H1 (cell line): ENCODE measurements at regions not wholly inside any gene's neighbourhood (a gene's known extent, or its start where the extent isn't known, plus 50 kb on each side); places are given as distances from the start of the nearest gene placed in this dataset.

Experiments
- CTCF ChIA-PET: fragments of 300-600 bp; sonication (Branson Sonifier 250); formaldehyde crosslinking; loops from one replicate; lab custom pipeline; 2021; ENCODE audit not compliant: partially characterized antibody; lab: Charles Lee
- POLR2A ChIA-PET: fragments of 300-600 bp; sonication (Branson Sonifier 250); formaldehyde crosslinking; loops from one replicate; lab custom pipeline; 2021; ENCODE audit warnings: inconsistent platforms; ENCODE audit not compliant: partially characterized antibody; lab: Charles Lee
- DNase-seq, 2 experiments: peaks; one replicate each; pipeline versions ENCODE4 v3.0.0 to v3.0.0-alpha.2; 2010 to 2022; ENCODE audit warnings: low spot score in 2 of 2, low read depth in 1 of 2, mixed read lengths in 1 of 2
- FAIRE-seq: peaks from 2 replicates; lab custom pipeline; 2011; peaks lifted over from hg19 to GRCh38; lab: Jason Lieb, UNC
- H2AFZ ChIP-seq: 2 replicates; pipeline ENCODE4 v1.8.1; 2012; ENCODE audit warnings: low read length, inconsistent platforms
- H2AK5ac ChIP-seq: 2 replicates; pipeline ENCODE4 v1.6.1; 2013; ENCODE audit warnings: low read depth, low read length
- H2BK120ac ChIP-seq: replicated peaks from 2 replicates; pipeline ENCODE3; 2013; ENCODE audit warnings: low read depth, low read length, inconsistent platforms
- H2BK12ac ChIP-seq: 2 replicates; pipeline ENCODE4 v1.6.1; 2013; ENCODE audit warnings: low read depth, low read length
- H2BK15ac ChIP-seq: 2 replicates; pipeline ENCODE4 v1.6.1; 2013; ENCODE audit warnings: low read length
- H2BK20ac ChIP-seq: 2 replicates; pipeline ENCODE4 v1.6.1; 2013; ENCODE audit warnings: low read length
- H2BK5ac ChIP-seq: 2 replicates; pipeline ENCODE4 v1.6.1; 2013; ENCODE audit warnings: low read depth, low read length
- H3K14ac ChIP-seq: 2 replicates; pipeline ENCODE4 v1.6.1; 2013; ENCODE audit warnings: inconsistent platforms; ENCODE audit not compliant: insufficient read length
- H3K18ac ChIP-seq: 2 replicates; pipeline ENCODE4 v1.6.1; 2013; ENCODE audit warnings: low read length; ENCODE audit errors: extremely low read depth
- H3K23ac ChIP-seq: 2 replicates; pipeline ENCODE4 v1.6.1; 2013; ENCODE audit warnings: inconsistent platforms; ENCODE audit not compliant: insufficient read length
- H3K23me2 ChIP-seq: 2 replicates; pipeline ENCODE4 v1.6.1; 2013; ENCODE audit warnings: low read depth, low read length
- H3K27ac ChIP-seq: 2 replicates; pipeline ENCODE4 v1.6.1; 2011; ENCODE audit warnings: low read depth, low read length, inconsistent platforms
- H3K27me3 ChIP-seq, 4 experiments: replicated peaks in 1 of 4; 1 replicate in 1 of 4; 2 replicates in 3 of 4; pipeline versions ENCODE4 v1.6.1 to v1.8.1; 2011 to 2013; ENCODE audit warnings: low read length in 3 of 4, mild to moderate bottlenecking in 3 of 4, inconsistent platforms in 2 of 4, mixed read lengths in 2 of 4, moderate library complexity in 1 of 4; ENCODE audit not compliant: control insufficient read depth in 3 of 4, insufficient read depth in 3 of 4; ENCODE audit errors: extremely low read depth in 1 of 4
- H3K36me3 ChIP-seq, 4 experiments: 2 replicates each; pipeline versions ENCODE4 v1.6.1 to v1.8.1; 2011 to 2013; ENCODE audit warnings: mild to moderate bottlenecking in 4 of 4, low read length in 3 of 4, moderate library complexity in 2 of 4, control low read depth in 1 of 4, inconsistent platforms in 1 of 4; ENCODE audit not compliant: insufficient read depth in 4 of 4, control insufficient read depth in 2 of 4
- H3K4ac ChIP-seq: replicated peaks from 2 replicates; pipeline ENCODE3; 2013; ENCODE audit warnings: low read length, low read depth, mixed read lengths, inconsistent platforms; ENCODE audit not compliant: insufficient read length
- H3K4me1 ChIP-seq, 4 experiments: replicated peaks in 1 of 4; 1 replicate in 1 of 4; 2 replicates in 3 of 4; pipeline versions ENCODE4 v1.6.1 to v1.8.1; 2011 to 2013; ENCODE audit warnings: low read length in 3 of 4, inconsistent platforms in 2 of 4, mixed read lengths in 1 of 4; ENCODE audit not compliant: insufficient read depth in 4 of 4, control insufficient read depth in 3 of 4
- H3K4me2 ChIP-seq, 2 experiments: 2 replicates each; pipeline versions ENCODE4 v1.6.1 to v1.8.1; 2011 to 2013; ENCODE audit warnings: low read depth in 2 of 2, low read length in 2 of 2, control low read depth in 1 of 2, inconsistent platforms in 1 of 2, mild to moderate bottlenecking in 1 of 2; ENCODE audit not compliant: insufficient read depth in 1 of 2
- H3K4me3 ChIP-seq, 4 experiments: fragments of 200-600, 300-600 bp in 1 of 4; sonication (generic), shearing (Covaris generic), sonication (Bioruptor Twin) in 1 of 4; 2 replicates each; pipeline versions ENCODE4 v1.5.1 to v1.8.1; 2011 to 2016; ENCODE audit warnings: low read length in 4 of 4, low read depth in 3 of 4, control low read depth in 2 of 4, inconsistent platforms in 2 of 4, mild to moderate bottlenecking in 2 of 4, mixed read lengths in 1 of 4, moderate library complexity in 1 of 4; ENCODE audit not compliant: insufficient read depth in 2 of 4; ENCODE audit errors: extremely low read depth in 1 of 4
- H3K56ac ChIP-seq: replicated peaks from 2 replicates; pipeline ENCODE3; 2013; ENCODE audit warnings: low read depth, mild to moderate bottlenecking, mixed read lengths, low read length, inconsistent platforms; ENCODE audit not compliant: insufficient read length
- H3K79me1 ChIP-seq: 2 replicates; pipeline ENCODE4 v1.6.1; 2013; ENCODE audit warnings: low read depth, low read length, control low read depth
- H3K79me2 ChIP-seq, 2 experiments: 2 replicates each; pipeline versions ENCODE4 v1.6.1 to v1.8.1; 2012 to 2013; ENCODE audit warnings: low read length in 2 of 2, mild to moderate bottlenecking in 2 of 2, inconsistent platforms in 1 of 2; ENCODE audit not compliant: insufficient read depth in 2 of 2, control insufficient read depth in 1 of 2
- H3K9ac ChIP-seq, 4 experiments: replicated peaks in 1 of 4; 1 replicate in 1 of 4; 2 replicates in 3 of 4; pipeline versions ENCODE4 v1.6.1 to v1.8.1; 2011 to 2013; ENCODE audit warnings: low read depth in 3 of 4, low read length in 3 of 4, control low read depth in 2 of 4, mild to moderate bottlenecking in 2 of 4, moderate library complexity in 2 of 4, inconsistent platforms in 1 of 4; ENCODE audit errors: extremely low read depth in 1 of 4
- H3K9me3 ChIP-seq, 2 experiments: 2 replicates each; pipeline versions ENCODE4 v1.6.1 to v1.8.1; 2012 to 2013; ENCODE audit warnings: mild to moderate bottlenecking in 2 of 2, moderate library complexity in 2 of 2, control low read depth in 1 of 2, inconsistent platforms in 1 of 2, low read depth in 1 of 2, low read length in 1 of 2, mixed read lengths in 1 of 2; ENCODE audit not compliant: insufficient read depth in 2 of 2
- H4K20me1 ChIP-seq, 2 experiments: replicated peaks in 1 of 2; 2 replicates each; pipeline versions ENCODE3 to v1.8.1; 2011 to 2013; ENCODE audit warnings: inconsistent platforms in 2 of 2, low read length in 2 of 2, mild to moderate bottlenecking in 1 of 2; ENCODE audit not compliant: insufficient read depth in 2 of 2, control insufficient read depth in 1 of 2
- H4K5ac ChIP-seq: 2 replicates; pipeline ENCODE4 v1.6.1; 2013; ENCODE audit warnings: low read length, low read depth, mixed read lengths, inconsistent platforms; ENCODE audit not compliant: insufficient read length
- H4K8ac ChIP-seq: 2 replicates; pipeline ENCODE4 v1.8.0; 2013; ENCODE audit warnings: mild to moderate bottlenecking, moderate library complexity, low read length, inconsistent platforms; ENCODE audit not compliant: insufficient read depth; ENCODE audit errors: extremely low read depth
- H4K91ac ChIP-seq: replicated peaks from 2 replicates; pipeline ENCODE3; 2013; ENCODE audit warnings: low read length, mixed read lengths, inconsistent platforms; ENCODE audit not compliant: insufficient read length
- ATF3 ChIP-seq: IDR thresholded peaks from 2 replicates; pipeline ENCODE4 v1.6.1; 2011; ENCODE audit warnings: low read depth, mild to moderate bottlenecking, low read length; ENCODE audit not compliant: insufficient read depth
- BACH1 ChIP-seq: IDR thresholded peaks from 2 replicates; pipeline ENCODE4 v1.6.1; 2012; ENCODE audit warnings: low read length, improper control_type of control experiment
- BCL11A ChIP-seq, 2 experiments: IDR thresholded peaks; one replicate each; pipeline ENCODE4 v1.6.1; 2011; ENCODE audit warnings: low read depth in 2 of 2, low read length in 2 of 2, mild to moderate bottlenecking in 2 of 2
- CHD2 ChIP-seq: IDR thresholded peaks from 2 replicates; pipeline ENCODE4 v1.6.1; 2012; ENCODE audit warnings: low read length, improper control_type of control experiment
- EP300 ChIP-seq, 2 experiments: IDR thresholded peaks; 1 replicate in 1 of 2; 2 replicates in 1 of 2; pipeline ENCODE4 v1.6.1; 2011 to 2012; ENCODE audit warnings: low read depth in 2 of 2, low read length in 2 of 2, mild to moderate bottlenecking in 2 of 2, borderline replicate concordance in 1 of 2, inconsistent platforms in 1 of 2, moderate library complexity in 1 of 2
- KDM5A ChIP-seq: fragments of 200-600 bp; IDR thresholded peaks from 2 replicates; pipeline ENCODE4 v1.7.1; 2012; ENCODE audit warnings: mild to moderate bottlenecking, low read length, inconsistent platforms, mixed read lengths
- MAFK ChIP-seq: IDR thresholded peaks from 2 replicates; pipeline ENCODE4 v1.6.1; 2012; ENCODE audit warnings: low read depth, mild to moderate bottlenecking, improper control_type of control experiment, low read length
- RBBP5 ChIP-seq: IDR thresholded peaks from 2 replicates; pipeline ENCODE4 v1.7.1; 2012; ENCODE audit warnings: low read depth, mild to moderate bottlenecking, inconsistent platforms, low read length, moderate library complexity, borderline replicate concordance
- RXRA ChIP-seq: IDR thresholded peaks from 2 replicates; pipeline ENCODE4 v1.6.1; 2011; ENCODE audit warnings: low read depth, mild to moderate bottlenecking, low read length, moderate library complexity; ENCODE audit not compliant: insufficient read depth
- SIRT6 ChIP-seq: IDR thresholded peaks from one replicate; pipeline ENCODE4 v1.7.1; 2012; ENCODE audit warnings: low read length, inconsistent platforms
- WGBS, 2 experiments: shearing (Covaris generic) in 1 of 2; methylation state at CpG; one replicate each; pipeline versions ENCODE4 v1.1.6 to v1.1.7; 2013 to 2015; ENCODE audit warnings: low lambda C conversion rate in 2 of 2, mixed read lengths in 2 of 2, inconsistent platforms in 1 of 2, low coverage in 1 of 2, missing lambda C conversion rate in 1 of 2; ENCODE audit not compliant: insufficient replicate concordance in 2 of 2, insufficient coverage in 1 of 2, insufficient read length in 1 of 2; ENCODE audit errors: extremely low coverage in 1 of 2, missing lambda C conversion rate in 1 of 2; 5-methylcytosine and 5-hydroxymethylcytosine counted together

GRCh38 chr13:37986811-37987210, 117.2 kb upstream of the TRPC4 start:
- H3K79me2 ChIP-seq, result no peaks in the 10 kb centered on the region
- ChIA-PET CTCF (no interaction called here), POLR2A (no interaction called here)
- H3K23me2 ChIP-seq, result no peaks in the 10 kb centered on the region
- no peak overlapping the region for H3K4ac ChIP-seq
- H3K79me1 ChIP-seq, result no peaks in the 10 kb centered on the region
- FAIRE-seq, result no peak
- no peak overlapping the region for H3K56ac ChIP-seq
- H3K18ac ChIP-seq, result no peak overlapping the region
- H2AFZ ChIP-seq, result no peak overlapping the region
- H3K27ac ChIP-seq, result no peak overlapping the region
- H4K20me1 ChIP-seq, result no peaks in the 10 kb centered on the region
- H4K5ac ChIP-seq, result no peak overlapping the region
- H2BK120ac ChIP-seq, result no peak overlapping the region
- no peak overlapping the region for H4K8ac ChIP-seq
- H3K4me2 ChIP-seq, result no peak overlapping the region
- H3K9ac ChIP-seq, result no peak overlapping the region
- no peak overlapping the region for H2BK15ac ChIP-seq
- no peak overlapping the region for H2AK5ac ChIP-seq
- H3K23ac ChIP-seq, result no peak overlapping the region
- H2BK20ac ChIP-seq, result no peak overlapping the region
- H3K14ac ChIP-seq, result no peak overlapping the region
- H4K91ac ChIP-seq, result no peak overlapping the region
- no peak overlapping the region for H2BK5ac ChIP-seq
- no peak overlapping the region for H2BK12ac ChIP-seq
- no peak overlapping the region for H3K4me3 ChIP-seq
- TF ChIP-seq ATF3 (no peak), SIRT6 (no peak), MAFK (no peak), BCL11A (IDR thresholded peaks at IDR 0.05; ENCODE audit: low read depth in 2 of 2, low read length in 2 of 2) (no peak), EP300 (IDR thresholded peaks at IDR 0.05; ENCODE audit: borderline replicate concordance in 1 of 2, low read depth in 2 of 2, low read length in 2 of 2) (no peak), KDM5A (no peak), BACH1 (no peak), RXRA (no peak), CHD2 (no peak), RBBP5 (no peak)
- H3K4me1 ChIP-seq, result peaks cover 0 to 3% (median 0%) of the 10 kb centered on the region in 4 experiments; a peak in 1 of 7 replicates
- no peak for DNase-seq
- WGBS, 2 experiments, result 90% methylated on average over 1 of the region's 1 CpG; no CpG with 5 or more reads in 1 of the 2 experiments
- H3K27me3 ChIP-seq, result no peaks in the 10 kb centered on the region
- no peaks in the 10 kb centered on the region for H3K9me3 ChIP-seq
- no peaks in the 10 kb centered on the region for H3K36me3 ChIP-seq
